Activated CD8-positive, alpha-beta T cell treated with anti-CD3 and anti-CD28 coated beads for 36 hours (primary cell): ENCODE measurements at regions not wholly inside any gene's neighbourhood (a gene's known extent, or its start where the extent isn't known, plus 50 kb on each side); places are given as distances from the start of the nearest gene placed in this dataset.
"Not testable (repeated sequence)": the region's sequence is repeated elsewhere in the genome, so short reads cannot be mapped to it uniquely, and the experiment has no call there.

Source experiments
- ATAC-seq: fragments of 200-7000 bp; cut with Tn5 transposase; one replicate; pipeline ENCODE4 v1.10.0; 2021; ENCODE audit warnings: mild to moderate bottlenecking, moderate library complexity
- CTCF ChIA-PET: fragments of 350-600 bp; sonication (Branson Sonifier 250); formaldehyde crosslinking; loops from one replicate; lab custom pipeline; 2021; ENCODE audit warnings: antibody characterized with exemption; lab: Charles Lee
- POLR2A ChIA-PET: fragments of 350-600 bp; sonication (Branson Sonifier 250); formaldehyde crosslinking; loops from one replicate; lab custom pipeline; 2021; ENCODE audit warnings: antibody characterized with exemption; lab: Charles Lee
- DNase-seq: peaks from one replicate; pipeline ENCODE4 v3.0.0-alpha.2; 2020
- H3K27ac Mint-ChIP-seq: one replicate; pipeline ENCODE4 v1.8.0; 2021; ENCODE audit warnings: mild to moderate bottlenecking, mixed read lengths
- H3K27me3 Mint-ChIP-seq: one replicate; pipeline ENCODE4 v1.8.0; 2021; ENCODE audit warnings: mixed read lengths
- H3K36me3 Mint-ChIP-seq: one replicate; pipeline ENCODE4 v1.8.0; 2021; ENCODE audit warnings: low read depth, mixed read lengths
- H3K4me1 Mint-ChIP-seq: one replicate; pipeline ENCODE4 v1.8.0; 2021; ENCODE audit warnings: low read depth, mixed read lengths
- H3K4me3 Mint-ChIP-seq: one replicate; pipeline ENCODE4 v1.8.0; 2021; ENCODE audit warnings: mild to moderate bottlenecking, moderate library complexity, mixed read lengths
- H3K9me3 Mint-ChIP-seq: one replicate; pipeline ENCODE4 v1.8.0; 2021; ENCODE audit warnings: mixed read lengths
- CTCF ChIP-seq: fragments of 200-600 bp; IDR thresholded peaks from one replicate; pipeline ENCODE4 v1.8.0; 2022; ENCODE audit warnings: antibody characterized with exemption, mild to moderate bottlenecking
- intact Hi-C: fragments of 100-400 bp; cut with micrococcal nuclease; formaldehyde crosslinking; loops from one replicate; pipeline ENCODE4 v1.10.0; 2022

- intact Hi-C loops: no loop called here
These were observed 121.2 kb upstream of the LIFR start for GRCh38 chr5:38677636-38678035.

GRCh38 chr5:38678076-38678475 is 121.6 kb upstream of the LIFR start:
- H3K4me1 Mint-ChIP-seq: no peaks in the 10 kb centered on the region

More at GRCh38 chr5:38677636-38678035, 121.2 kb upstream of the LIFR start:
- DNase-seq (no peak), ATAC-seq (no peak)
- ChIA-PET POLR2A (no interaction called here), CTCF (no interaction called here)
- Mint-ChIP-seq H3K27ac (no peak overlapping the region), H3K27me3 (peaks cover 2% of the 10 kb centered on the region), H3K9me3 (peaks cover 2% of the 10 kb centered on the region), H3K4me3 (no peak overlapping the region), H3K4me1 (no peaks in the 10 kb centered on the region), H3K36me3 (no peaks in the 10 kb centered on the region)
- TF ChIP-seq CTCF: no peak

GRCh38 chr5:38678697-38679096 is 122.3 kb upstream of the LIFR start:
- ATAC-seq, CTCF ChIA-PET, H3K4me3 Mint-ChIP-seq, intact Hi-C loops, H3K36me3 Mint-ChIP-seq, DNase-seq, H3K9me3 Mint-ChIP-seq, H3K27ac Mint-ChIP-seq, H3K27me3 Mint-ChIP-seq, POLR2A ChIA-PET, H3K4me1 Mint-ChIP-seq: not testable (repeated sequence)

More at GRCh38 chr5:38678076-38678475, 121.6 kb upstream of the LIFR start:
- POLR2A ChIA-PET: no interaction called here
- intact Hi-C loops: no loop called here
- Mint-ChIP-seq H3K4me3 (no peak overlapping the region), H3K36me3 (no peaks in the 10 kb centered on the region), H3K27me3 (peaks cover 2% of the 10 kb centered on the region), H3K27ac (no peak overlapping the region), H3K9me3 (peaks cover 2% of the 10 kb centered on the region)
- DNase-seq (no peak), ATAC-seq (no peak)
- CTCF ChIA-PET: no interaction called here
- TF ChIP-seq CTCF: no peak

- Mint-ChIP-seq H3K27ac (no peak overlapping the region), H3K36me3 (no peaks in the 10 kb centered on the region), H3K4me1 (no peaks in the 10 kb centered on the region), H3K4me3 (no peak overlapping the region), H3K27me3 (no peaks in the 10 kb centered on the region), H3K9me3 (no peaks in the 10 kb centered on the region)
- no peak for DNase-seq
- POLR2A ChIA-PET: no interaction called here
- TF ChIP-seq CTCF: no peak
- CTCF ChIA-PET: no interaction called here
- no peak for ATAC-seq
- intact Hi-C loops: no loop called here
These were observed 123.8 kb upstream of the LIFR start for GRCh38 chr5:38680094-38680825.

- no peaks in the 10 kb centered on the region for H3K4me1 Mint-ChIP-seq
- no peaks in the 10 kb centered on the region for H3K9me3 Mint-ChIP-seq
- no peak for ATAC-seq
- POLR2A ChIA-PET: no interaction called here
- H3K27ac Mint-ChIP-seq: no peak overlapping the region
- no peaks in the 10 kb centered on the region for H3K27me3 Mint-ChIP-seq
- H3K4me3 Mint-ChIP-seq: no peak overlapping the region
- intact Hi-C loops: no loop called here
- no peak for DNase-seq
- CTCF ChIA-PET: interaction anchor here (0.7 kb wide), 1 partner anchor 128 kb away, joined by 3 read pairs; no protein-coding TSS in a partner anchor
- TF ChIP-seq CTCF: no peak
- no peaks in the 10 kb centered on the region for H3K36me3 Mint-ChIP-seq
These were observed 124.7 kb upstream of the LIFR start for GRCh38 chr5:38681029-38681706.
